ENCODE measurements at regions not wholly inside any gene's neighbourhood (a gene's known extent, or its start where the extent isn't known, plus 50 kb on each side); places are given as distances from the start of the nearest gene placed in this dataset.

- TF ChIP-seq KLF10 (CRISPR knock-in tag; IDR thresholded peaks at IDR 0.05) = no peak
- no peak for TF ChIP-seq HMGXB4 (CRISPR knock-in tag; IDR thresholded peaks at IDR 0.05)
- TF ChIP-seq RFX5 (IDR thresholded peaks at IDR 0.05; ENCODE audit: low read depth, low read length) = no peak
- TF ChIP-seq EZH2 (IDR thresholded peaks at IDR 0.05; ENCODE audit: borderline replicate concordance, low read depth, low read length) = no peak
- no peak for TF ChIP-seq ARNT (IDR thresholded peaks at IDR 0.05)
- TF ChIP-seq, protein P1, sequence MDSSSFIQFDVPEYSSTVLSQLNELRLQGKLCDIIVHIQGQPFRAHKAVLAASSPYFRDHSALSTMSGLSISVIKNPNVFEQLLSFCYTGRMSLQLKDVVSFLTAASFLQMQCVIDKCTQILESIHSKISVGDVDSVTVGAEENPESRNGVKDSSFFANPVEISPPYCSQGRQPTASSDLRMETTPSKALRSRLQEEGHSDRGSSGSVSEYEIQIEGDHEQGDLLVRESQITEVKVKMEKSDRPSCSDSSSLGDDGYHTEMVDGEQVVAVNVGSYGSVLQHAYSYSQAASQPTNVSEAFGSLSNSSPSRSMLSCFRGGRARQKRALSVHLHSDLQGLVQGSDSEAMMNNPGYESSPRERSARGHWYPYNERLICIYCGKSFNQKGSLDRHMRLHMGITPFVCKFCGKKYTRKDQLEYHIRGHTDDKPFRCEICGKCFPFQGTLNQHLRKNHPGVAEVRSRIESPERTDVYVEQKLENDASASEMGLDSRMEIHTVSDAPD (CRISPR knock-in tag; IDR thresholded peaks at IDR 0.05) = no peak
- TF ChIP-seq CTCF (IDR thresholded peaks at IDR 0.05 in 2 of 3, conservative IDR thresholded peaks at IDR 0.05 in 1 of 3; ENCODE audit: insufficient read depth in 2 of 3, low read depth in 1 of 3, low read length in 3 of 3) = no peak
- TF ChIP-seq ATF7 (IDR thresholded peaks at IDR 0.05) = no peak
- TF ChIP-seq MAFG (tag; conservative IDR thresholded peaks at IDR 0.05) = no peak
- TF ChIP-seq ZNF274 (IDR thresholded peaks at IDR 0.05; ENCODE audit: borderline replicate concordance, low read depth, low read length) = no peak
- no peak for TF ChIP-seq TCF15 (CRISPR knock-in tag; IDR thresholded peaks at IDR 0.05)
- TF ChIP-seq ZNF384 (IDR thresholded peaks at IDR 0.05; ENCODE audit: low read depth, low read length) = no peak
These were observed 245.3 kb upstream of the PITX2 start for GRCh38 chr4:110867981-110868720.
